ENCODE measurements at regions not wholly inside any gene's neighbourhood (a gene's known extent, or its start where the extent isn't known, plus 50 kb on each side); places are given as distances from the start of the nearest gene placed in this dataset.

DNA sequence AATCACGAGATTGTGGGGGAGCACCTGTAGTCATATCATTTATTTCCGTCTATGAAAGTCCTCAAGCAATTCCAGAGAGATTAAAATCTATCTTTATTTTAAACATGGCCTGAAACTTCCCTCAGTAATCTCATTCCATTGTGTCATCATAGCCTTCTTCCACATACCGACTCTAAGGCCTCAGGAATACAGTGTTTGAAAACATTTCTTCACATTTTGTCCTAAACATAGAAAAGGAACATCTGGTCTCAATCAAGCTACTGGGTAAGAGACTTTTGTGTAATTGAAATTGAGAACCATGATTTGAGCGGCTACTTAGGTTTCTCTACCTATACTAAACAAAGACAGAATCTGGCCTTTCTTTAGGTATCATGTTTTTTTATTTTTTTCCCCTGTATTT is 78.0 kb upstream of the ELMO1 start:
- peaks cover 0 to 4% (median 2%) of the 10 kb centered on the region in 4 experiments for H3K27me3 ChIP-seq (replicated peaks in 1 of 4; ENCODE audit: control extremely low read depth in 1 of 4, control insufficient read depth in 3 of 4, insufficient read depth in 4 of 4, low read length in 3 of 4)

DNA sequence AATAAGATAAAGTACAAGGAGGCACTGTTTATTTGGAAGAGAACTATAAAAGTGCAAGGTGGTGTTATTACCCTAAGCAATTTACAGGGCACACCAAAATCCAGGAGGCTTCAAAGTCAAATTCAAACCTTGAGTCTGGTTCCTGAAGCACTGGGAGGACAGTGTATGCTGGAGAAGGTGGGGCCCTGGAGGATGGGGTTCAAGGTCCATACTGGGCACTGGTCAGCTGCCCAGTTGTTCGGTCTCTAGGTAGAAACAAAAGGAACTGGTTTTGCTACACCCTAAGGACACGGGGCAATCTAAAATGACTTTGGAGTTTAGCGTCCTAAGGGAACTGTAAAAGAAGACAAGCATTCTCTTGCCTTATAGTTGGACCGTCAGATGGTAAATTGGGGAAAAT is 78.4 kb upstream of the ELMO1 start:
- H2AFZ ChIP-seq (ENCODE audit: insufficient read depth, low read depth, low read length, poor library complexity, severe bottlenecking): no peak overlapping the region
- no peak overlapping the region for H3K27ac Mint-ChIP-seq
- no peak for DNase-seq
- peaks cover 0 to 4% (median 3%) of the 10 kb centered on the region in 4 experiments for H3K27me3 ChIP-seq (replicated peaks in 1 of 4; ENCODE audit: control extremely low read depth in 1 of 4, control insufficient read depth in 3 of 4, insufficient read depth in 4 of 4, low read length in 3 of 4)
- CTCF ChIA-PET: no interaction called here
- no peaks in the 10 kb centered on the region for H3K36me3 ChIP-seq (replicated peaks in 1 of 2; ENCODE audit: control extremely low read depth in 1 of 2, control insufficient read depth in 1 of 2, extremely low read depth in 1 of 2, insufficient read depth in 2 of 2, low read length in 1 of 2)
- no peaks in the 10 kb centered on the region for H3K9me3 Mint-ChIP-seq (ENCODE audit: insufficient read depth)
- H3K4me3 Mint-ChIP-seq: no peak overlapping the region
- H3K79me2 ChIP-seq (ENCODE audit: control insufficient read depth, insufficient read depth, low read length): no peaks in the 10 kb centered on the region
- no peaks in the 10 kb centered on the region for H3K4me1 ChIP-seq (ENCODE audit: control insufficient read depth in 2 of 2, insufficient read depth in 2 of 2, low read length in 2 of 2)
- no peaks in the 10 kb centered on the region for H3K9me3 ChIP-seq (ENCODE audit: control extremely low read depth in 1 of 3, control insufficient read depth in 2 of 3, insufficient read depth in 1 of 3, low read length in 2 of 3)
- H3K4me1 Mint-ChIP-seq: no peaks in the 10 kb centered on the region
- POLR2A ChIA-PET: no interaction called here
- intact Hi-C loops (cut with micrococcal nuclease): no loop called here
- peaks cover 41% of the 10 kb centered on the region for H3K27me3 Mint-ChIP-seq
- no peak for ATAC-seq (ENCODE audit: low read depth)
- TF ChIP-seq, protein P1, sequence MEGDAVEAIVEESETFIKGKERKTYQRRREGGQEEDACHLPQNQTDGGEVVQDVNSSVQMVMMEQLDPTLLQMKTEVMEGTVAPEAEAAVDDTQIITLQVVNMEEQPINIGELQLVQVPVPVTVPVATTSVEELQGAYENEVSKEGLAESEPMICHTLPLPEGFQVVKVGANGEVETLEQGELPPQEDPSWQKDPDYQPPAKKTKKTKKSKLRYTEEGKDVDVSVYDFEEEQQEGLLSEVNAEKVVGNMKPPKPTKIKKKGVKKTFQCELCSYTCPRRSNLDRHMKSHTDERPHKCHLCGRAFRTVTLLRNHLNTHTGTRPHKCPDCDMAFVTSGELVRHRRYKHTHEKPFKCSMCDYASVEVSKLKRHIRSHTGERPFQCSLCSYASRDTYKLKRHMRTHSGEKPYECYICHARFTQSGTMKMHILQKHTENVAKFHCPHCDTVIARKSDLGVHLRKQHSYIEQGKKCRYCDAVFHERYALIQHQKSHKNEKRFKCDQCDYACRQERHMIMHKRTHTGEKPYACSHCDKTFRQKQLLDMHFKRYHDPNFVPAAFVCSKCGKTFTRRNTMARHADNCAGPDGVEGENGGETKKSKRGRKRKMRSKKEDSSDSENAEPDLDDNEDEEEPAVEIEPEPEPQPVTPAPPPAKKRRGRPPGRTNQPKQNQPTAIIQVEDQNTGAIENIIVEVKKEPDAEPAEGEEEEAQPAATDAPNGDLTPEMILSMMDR (IDR thresholded peaks at IDR 0.05): no peak
- no peak for TF ChIP-seq EZH2 (IDR thresholded peaks at IDR 0.05; ENCODE audit: borderline replicate concordance, insufficient read depth, low read depth, low read length, poor library complexity, severe bottlenecking)
- no peak overlapping the region for H3K4me3 ChIP-seq (ENCODE audit: control extremely low read depth in 1 of 5, extremely low read depth in 1 of 5, insufficient read depth in 1 of 5, low read depth in 2 of 5, low read length in 4 of 5)
- WGBS (ENCODE audit: insufficient coverage): 87% methylated on average over 4 of the region's 4 CpGs
- H4K20me1 ChIP-seq (ENCODE audit: control insufficient read depth, insufficient read depth, low read length, poor library complexity, severe bottlenecking): no peaks in the 10 kb centered on the region
- H3K4me2 ChIP-seq (replicated peaks; ENCODE audit: low read depth, low read length, poor library complexity, severe bottlenecking): no peak overlapping the region
- H3K9ac ChIP-seq (ENCODE audit: low read length): no peak overlapping the region
- H3K27ac ChIP-seq (ENCODE audit: low read length in 2 of 2): no peak overlapping the region

More for the DNA sequence above, 78.0 kb upstream of the ELMO1 start:
- peaks cover 36% of the 10 kb centered on the region for H3K27me3 Mint-ChIP-seq
- H3K4me3 Mint-ChIP-seq: no peak overlapping the region
- Histone ChIP-seq H3K4me2 (replicated peaks; ENCODE audit: low read depth, low read length, poor library complexity, severe bottlenecking) (no peak overlapping the region), H4K20me1 (ENCODE audit: control insufficient read depth, insufficient read depth, low read length, poor library complexity, severe bottlenecking) (no peaks in the 10 kb centered on the region), H3K36me3 (replicated peaks in 1 of 2; ENCODE audit: control extremely low read depth in 1 of 2, control insufficient read depth in 1 of 2, extremely low read depth in 1 of 2, insufficient read depth in 2 of 2, low read length in 1 of 2) (no peaks in the 10 kb centered on the region), H3K27ac (ENCODE audit: low read length in 2 of 2) (no peak overlapping the region), H3K4me1 (ENCODE audit: control insufficient read depth in 2 of 2, insufficient read depth in 2 of 2, low read length in 2 of 2) (no peaks in the 10 kb centered on the region), H3K4me3 (ENCODE audit: control extremely low read depth in 1 of 5, extremely low read depth in 1 of 5, insufficient read depth in 1 of 5, low read depth in 2 of 5, low read length in 4 of 5) (no peak overlapping the region), H3K9me3 (ENCODE audit: control extremely low read depth in 1 of 3, control insufficient read depth in 2 of 3, insufficient read depth in 1 of 3, low read length in 2 of 3) (no peaks in the 10 kb centered on the region), H3K79me2 (ENCODE audit: control insufficient read depth, insufficient read depth, low read length) (no peaks in the 10 kb centered on the region), H3K9ac (ENCODE audit: low read length) (no peak overlapping the region), H2AFZ (ENCODE audit: insufficient read depth, low read depth, low read length, poor library complexity, severe bottlenecking) (no peak overlapping the region)
- no peak for ATAC-seq (ENCODE audit: low read depth)
- 95% methylated on average over 2 of the region's 4 CpGs for WGBS (ENCODE audit: insufficient coverage)
- no peak overlapping the region for H3K27ac Mint-ChIP-seq
- intact Hi-C loops (cut with micrococcal nuclease): no loop called here
- no peaks in the 10 kb centered on the region for H3K9me3 Mint-ChIP-seq (ENCODE audit: insufficient read depth)
- CTCF ChIA-PET: no interaction called here
- H3K4me1 Mint-ChIP-seq: no peaks in the 10 kb centered on the region
- POLR2A ChIA-PET: no interaction called here
- no peak for DNase-seq
- TF ChIP-seq, protein P1 (IDR thresholded peaks at IDR 0.05): no peak
- TF ChIP-seq EZH2 (IDR thresholded peaks at IDR 0.05; ENCODE audit: borderline replicate concordance, insufficient read depth, low read depth, low read length, poor library complexity, severe bottlenecking): no peak
